HG03575 (cell line): ENCODE measurements at regions not wholly inside any gene's neighbourhood (a gene's known extent, or its start where the extent isn't known, plus 50 kb on each side); places are given as distances from the start of the nearest gene placed in this dataset.
"Not testable (repeated sequence)": the region's sequence is repeated elsewhere in the genome, so short reads cannot be mapped to it uniquely, and the experiment has no call there.

Source experiments
- ATAC-seq: cut with Tn5 transposase; IDR thresholded peaks from one replicate; pipeline ENCODE4 v1.9.1; 2021; ENCODE audit not compliant: unreplicated experiment, insufficient number of reproducible peaks, low FRiP score; ENCODE audit errors: extremely low read depth

- ATAC-seq = no peak
These were observed 256.2 kb upstream of the IRAK1BP1 start for GRCh38 chr6:78611102-78611620.

GRCh38 chr6:78611886-78612480, 255.4 kb upstream of the IRAK1BP1 start:
- no peak for ATAC-seq

- ATAC-seq = peak; percentile 28
These were observed 252.4 kb upstream of the IRAK1BP1 start for GRCh38 chr6:78614961-78615360.

DNA sequence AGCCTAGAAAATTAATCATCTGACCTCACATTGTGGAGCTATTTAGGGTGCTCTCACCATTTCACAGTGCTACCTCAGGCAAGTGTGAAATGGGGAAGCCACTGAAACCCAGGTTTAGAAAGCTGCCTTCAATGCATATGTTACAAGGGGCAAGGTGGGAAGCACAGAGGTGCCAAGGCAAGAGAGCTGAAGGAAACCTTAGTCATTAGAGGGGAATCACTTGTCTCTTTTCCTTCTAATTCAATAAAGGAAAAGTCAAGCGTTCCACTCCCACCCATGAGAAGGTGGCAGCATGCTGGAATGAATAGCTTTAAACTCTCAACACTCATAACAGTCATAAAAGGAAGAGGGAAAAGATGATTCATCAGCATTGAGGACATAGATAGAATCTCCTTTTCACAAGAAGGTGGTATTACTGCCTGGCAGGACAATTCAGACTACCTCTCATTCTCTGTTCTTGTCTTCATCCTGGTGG, 251.9 kb upstream of the IRAK1BP1 start:
- ATAC-seq = peak; percentile 69

- no peak for ATAC-seq
These were observed 248.4 kb upstream of the IRAK1BP1 start for GRCh38 chr6:78618970-78619369.

- no peak for ATAC-seq
These were observed 243.8 kb upstream of the IRAK1BP1 start for GRCh38 chr6:78623554-78623953.

GRCh38 chr6:78629154-78629721, 238.1 kb upstream of the IRAK1BP1 start:
- no peak for ATAC-seq

DNA sequence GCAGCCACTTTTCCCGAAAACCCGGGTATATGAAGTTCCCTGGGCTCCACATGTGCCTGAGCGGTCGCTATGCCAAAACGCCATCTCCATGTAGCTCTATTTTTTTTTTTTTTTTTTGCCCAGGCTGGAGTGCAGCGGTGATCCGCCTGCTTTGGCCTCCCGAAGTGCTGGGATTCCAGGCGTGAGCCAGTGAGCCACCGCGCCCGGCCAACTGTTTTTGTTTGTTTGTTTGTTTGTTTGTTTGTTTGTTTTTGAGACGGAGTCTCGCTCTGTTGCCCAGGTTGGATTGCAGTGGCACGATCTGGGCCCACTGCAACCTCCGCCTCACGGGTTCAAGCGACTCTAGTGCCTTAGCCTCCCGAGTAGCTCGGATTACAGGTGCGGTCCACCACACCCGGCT, 237.5 kb upstream of the IRAK1BP1 start:
- no peak for ATAC-seq

GRCh38 chr6:78631976-78632375, 235.4 kb upstream of the IRAK1BP1 start:
- ATAC-seq = no peak

DNA sequence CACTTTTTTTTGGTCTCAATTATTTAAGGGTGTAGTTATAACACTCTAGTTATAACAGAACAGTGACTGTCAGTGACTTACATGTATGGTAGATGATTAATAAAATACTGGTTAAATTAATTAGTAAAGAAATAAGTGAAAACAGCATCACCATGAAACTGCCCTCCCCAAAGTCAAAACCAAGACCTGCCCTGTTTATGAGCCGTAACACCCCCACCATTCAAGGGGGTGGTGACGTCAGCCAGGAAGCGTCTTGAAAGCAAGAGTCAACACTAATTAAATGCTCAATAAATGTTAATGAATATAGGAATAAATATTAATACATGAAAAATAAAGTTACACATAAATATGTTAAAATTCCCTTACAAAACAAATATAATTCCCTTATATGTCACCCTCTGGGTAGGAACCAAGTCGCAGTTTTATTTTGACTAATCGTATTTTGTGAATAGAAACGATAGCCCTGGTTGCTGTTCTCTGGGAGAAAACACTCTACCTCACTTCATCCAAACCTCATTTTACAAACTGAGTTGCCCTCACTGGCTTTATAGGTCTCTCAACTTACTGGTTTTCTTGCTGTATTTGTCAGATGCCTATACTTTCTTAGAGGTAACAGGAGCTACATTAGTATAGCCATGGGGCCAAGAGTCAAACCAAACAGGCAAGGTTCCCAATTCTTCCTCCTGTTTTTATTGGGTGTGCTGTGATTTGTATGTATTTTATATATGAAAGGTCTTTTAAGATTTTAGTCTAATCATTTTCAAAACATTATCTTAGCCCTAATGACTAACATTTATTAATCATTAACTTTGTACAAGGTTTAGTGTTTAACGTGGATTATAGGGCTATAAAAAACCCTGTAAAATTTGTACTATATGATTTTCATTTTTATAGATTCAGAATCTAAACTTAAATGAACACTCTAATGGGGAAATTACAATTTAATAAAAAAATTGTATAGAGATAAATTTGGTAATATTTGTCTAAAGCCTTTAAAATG, 227.9 kb upstream of the IRAK1BP1 start:
- no peak for ATAC-seq

- not testable (repeated sequence) for ATAC-seq
These were observed 223.4 kb upstream of the IRAK1BP1 start for GRCh38 chr6:78643976-78644375.

- ATAC-seq = not testable (repeated sequence)
These were observed 220.6 kb upstream of the IRAK1BP1 start for GRCh38 chr6:78646542-78647415.

DNA sequence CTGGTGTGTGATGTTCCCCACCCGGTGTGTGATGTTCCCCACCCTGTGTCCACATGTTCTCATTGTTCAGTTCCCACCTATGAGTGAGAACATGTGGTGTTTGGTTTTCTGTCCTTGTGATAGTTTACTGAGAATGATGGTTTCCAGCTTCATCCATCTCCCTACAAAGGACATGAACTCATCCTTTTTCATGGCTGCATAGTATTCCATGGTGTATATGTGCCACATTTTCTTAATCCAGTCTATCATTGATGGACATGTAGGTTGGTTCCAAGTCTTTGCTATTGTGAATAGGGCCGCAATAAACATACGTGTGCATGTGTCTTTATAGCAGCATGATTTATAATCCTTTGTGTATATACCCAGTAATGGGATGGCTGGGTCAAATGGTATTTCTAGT, 201.5 kb upstream of the IRAK1BP1 start:
- not testable (repeated sequence) for ATAC-seq

GRCh38 chr6:78666764-78667163, 200.6 kb upstream of the IRAK1BP1 start:
- ATAC-seq = no peak

- ATAC-seq = no peak
These were observed 197.2 kb upstream of the IRAK1BP1 start for GRCh38 chr6:78670156-78670555.

- ATAC-seq = no peak
These were observed 196.5 kb upstream of the IRAK1BP1 start for GRCh38 chr6:78670802-78671201.

- ATAC-seq = not testable (repeated sequence)
These were observed 191.0 kb upstream of the IRAK1BP1 start for GRCh38 chr6:78676069-78677007.

- ATAC-seq = no peak
These were observed 178.7 kb upstream of the IRAK1BP1 start for GRCh38 chr6:78688668-78689067.
